Left lung (tissue), 4 donors: ENCODE measurements at regions not wholly inside any gene's neighbourhood (a gene's known extent, or its start where the extent isn't known, plus 50 kb on each side); places are given as distances from the start of the nearest gene placed in this dataset.

Source experiments
- ATAC-seq: fragments of 200-7000 bp; cut with Tn5 transposase; one replicate; pipeline ENCODE4 v1.9.1; 2020; ENCODE audit warnings: moderate library complexity
- DNase-seq, 4 donors: peaks; one replicate each; pipeline ENCODE4 v3.0.0-alpha.2; 2013 to 2020
- H3K27ac ChIP-seq, 2 donors: fragments of 200-600 bp; sonication (generic) in 1 of 2; one replicate each; pipeline versions ENCODE4 v1.5.0 to v1.8.0; 2020 to 2021
- H3K27me3 ChIP-seq, 2 donors: fragments of 200-600 bp; sonication (generic) in 1 of 2; one replicate each; pipeline versions ENCODE4 v1.5.0 to v1.8.0; 2020 to 2021
- H3K36me3 ChIP-seq, 2 donors: fragments of 200-600 bp; sonication (generic) in 1 of 2; one replicate each; pipeline versions ENCODE4 v1.5.0 to v1.8.0; 2020 to 2021
- H3K4me1 ChIP-seq, 2 donors: fragments of 200-600 bp; one replicate each; pipeline ENCODE4 v1.8.0; 2021
- H3K4me3 ChIP-seq, 2 donors: fragments of 200-600 bp; sonication (generic) in 1 of 2; one replicate each; pipeline versions ENCODE4 v1.5.0 to v1.8.0; 2020 to 2021; ENCODE audit warnings: mild to moderate bottlenecking in 1 of 2
- H3K9me3 ChIP-seq, 2 donors: fragments of 200-600 bp; sonication (generic) in 1 of 2; one replicate each; pipeline versions ENCODE4 v1.5.0 to v1.8.0; 2020 to 2021
- intact Hi-C, 2 donors: fragments of 100-400 bp; cut with DNase I; formaldehyde crosslinking; loops; one replicate each; pipeline versions ENCODE4 v1.11.2 to v1.14.2; 2022
- TF ChIP-seq, protein P1 (sequence below), 2 donors: fragments of 200-600 bp; sonication (generic) in 1 of 2; IDR thresholded peaks; one replicate each; pipeline versions ENCODE4 v1.5.0 to v1.8.0; 2021; ENCODE audit warnings: antibody characterized with exemption in 2 of 2
- donor health status: DM: no; HTN: yes; CAD: no.
- donor health status: DM: no; HTN: no; CAD: no.

DNA sequence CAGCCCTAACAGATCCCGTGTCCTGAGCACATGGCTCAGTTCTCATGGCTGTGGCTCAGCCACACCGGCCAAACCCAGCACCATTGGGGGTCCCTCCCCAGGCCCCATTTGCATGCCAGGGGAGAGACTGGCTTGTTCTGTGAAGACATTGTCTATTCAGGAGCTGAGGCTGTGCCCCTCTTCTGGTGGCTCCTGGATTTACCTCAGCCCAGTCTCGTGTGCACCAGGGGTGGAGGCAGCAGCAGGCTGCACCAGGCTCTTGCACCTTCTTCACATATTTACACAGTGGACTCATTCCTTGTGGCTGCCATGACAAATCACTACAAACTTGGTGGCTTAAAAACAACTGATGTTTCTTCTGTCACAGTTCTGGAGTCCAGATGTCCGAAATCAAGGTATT lies 92.4 kb upstream of the ITGA6 start:
- H3K27me3 ChIP-seq: no peaks in the 10 kb centered on the region
- DNase-seq (no peak), ATAC-seq (no peak)
- intact Hi-C loops: no loop called here
- no peaks in the 10 kb centered on the region for H3K9me3 ChIP-seq
- H3K4me1 ChIP-seq: peaks cover 3% of the 10 kb centered on the region in 2 donors
- TF ChIP-seq, protein P1, sequence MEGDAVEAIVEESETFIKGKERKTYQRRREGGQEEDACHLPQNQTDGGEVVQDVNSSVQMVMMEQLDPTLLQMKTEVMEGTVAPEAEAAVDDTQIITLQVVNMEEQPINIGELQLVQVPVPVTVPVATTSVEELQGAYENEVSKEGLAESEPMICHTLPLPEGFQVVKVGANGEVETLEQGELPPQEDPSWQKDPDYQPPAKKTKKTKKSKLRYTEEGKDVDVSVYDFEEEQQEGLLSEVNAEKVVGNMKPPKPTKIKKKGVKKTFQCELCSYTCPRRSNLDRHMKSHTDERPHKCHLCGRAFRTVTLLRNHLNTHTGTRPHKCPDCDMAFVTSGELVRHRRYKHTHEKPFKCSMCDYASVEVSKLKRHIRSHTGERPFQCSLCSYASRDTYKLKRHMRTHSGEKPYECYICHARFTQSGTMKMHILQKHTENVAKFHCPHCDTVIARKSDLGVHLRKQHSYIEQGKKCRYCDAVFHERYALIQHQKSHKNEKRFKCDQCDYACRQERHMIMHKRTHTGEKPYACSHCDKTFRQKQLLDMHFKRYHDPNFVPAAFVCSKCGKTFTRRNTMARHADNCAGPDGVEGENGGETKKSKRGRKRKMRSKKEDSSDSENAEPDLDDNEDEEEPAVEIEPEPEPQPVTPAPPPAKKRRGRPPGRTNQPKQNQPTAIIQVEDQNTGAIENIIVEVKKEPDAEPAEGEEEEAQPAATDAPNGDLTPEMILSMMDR (IDR thresholded peaks at IDR 0.05): no peak
- no peak overlapping the region for H3K27ac ChIP-seq
- H3K4me3 ChIP-seq: no peak overlapping the region
- no peaks in the 10 kb centered on the region for H3K36me3 ChIP-seq

DNA sequence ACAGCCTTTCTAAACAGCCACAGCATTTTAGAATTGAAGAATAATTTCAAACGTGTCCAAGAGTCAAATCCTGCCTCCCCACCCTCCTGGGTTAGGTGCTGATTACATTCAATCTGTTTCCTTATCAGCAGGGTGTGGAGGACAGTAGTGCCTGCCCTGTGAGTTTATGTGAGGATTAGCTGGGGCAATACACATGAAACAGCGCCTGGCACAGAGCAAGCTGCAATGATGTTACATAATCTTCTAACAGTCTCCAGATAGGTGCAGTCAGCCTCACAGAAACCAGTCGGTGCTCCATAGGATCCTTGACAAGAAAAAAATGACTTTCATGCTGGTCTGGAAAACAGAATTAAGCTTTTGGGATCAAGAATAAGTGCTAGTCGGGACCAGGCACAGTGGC lies 91.7 kb upstream of the ITGA6 start:
- H3K27ac ChIP-seq: no peak overlapping the region
- TF ChIP-seq, protein P1 (IDR thresholded peaks at IDR 0.05): no peak
- H3K4me1 ChIP-seq: peaks cover 3 to 8% of the 10 kb centered on the region in 2 donors
- DNase-seq (no peak), ATAC-seq (no peak)
- no peak overlapping the region for H3K4me3 ChIP-seq
- intact Hi-C loops: no loop called here
- H3K9me3 ChIP-seq: no peaks in the 10 kb centered on the region
- H3K36me3 ChIP-seq: no peaks in the 10 kb centered on the region
- H3K27me3 ChIP-seq: no peaks in the 10 kb centered on the region

DNA sequence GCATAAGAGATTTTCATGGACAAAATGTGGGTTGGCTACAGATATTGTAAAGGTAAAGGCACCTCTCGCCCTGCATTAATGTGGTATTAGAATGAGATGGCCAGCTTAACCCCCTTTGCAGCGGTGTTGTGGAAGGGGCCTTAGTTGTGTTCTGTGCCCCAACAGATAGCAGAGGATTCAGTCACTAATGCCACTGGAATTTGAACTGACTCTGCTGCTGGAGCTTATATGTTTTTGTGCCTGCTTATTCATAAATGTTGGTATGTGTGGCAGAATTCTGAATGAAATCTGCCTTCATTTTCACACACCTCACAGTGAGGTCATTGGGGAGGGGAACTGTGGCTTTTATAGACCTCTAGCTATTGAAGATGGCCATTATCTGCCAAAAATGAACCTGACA lies 90.7 kb upstream of the ITGA6 start:
- no peaks in the 10 kb centered on the region for H3K36me3 ChIP-seq
- DNase-seq (no peak), ATAC-seq (no peak)
- H3K27me3 ChIP-seq: no peaks in the 10 kb centered on the region
- intact Hi-C loops: no loop called here
- TF ChIP-seq, protein P1 (IDR thresholded peaks at IDR 0.05): no peak
- no peak overlapping the region for H3K27ac ChIP-seq
- H3K9me3 ChIP-seq: no peaks in the 10 kb centered on the region
- H3K4me3 ChIP-seq: no peak overlapping the region
- H3K4me1 ChIP-seq: peaks cover 3 to 9% of the 10 kb centered on the region in 2 donors

DNA sequence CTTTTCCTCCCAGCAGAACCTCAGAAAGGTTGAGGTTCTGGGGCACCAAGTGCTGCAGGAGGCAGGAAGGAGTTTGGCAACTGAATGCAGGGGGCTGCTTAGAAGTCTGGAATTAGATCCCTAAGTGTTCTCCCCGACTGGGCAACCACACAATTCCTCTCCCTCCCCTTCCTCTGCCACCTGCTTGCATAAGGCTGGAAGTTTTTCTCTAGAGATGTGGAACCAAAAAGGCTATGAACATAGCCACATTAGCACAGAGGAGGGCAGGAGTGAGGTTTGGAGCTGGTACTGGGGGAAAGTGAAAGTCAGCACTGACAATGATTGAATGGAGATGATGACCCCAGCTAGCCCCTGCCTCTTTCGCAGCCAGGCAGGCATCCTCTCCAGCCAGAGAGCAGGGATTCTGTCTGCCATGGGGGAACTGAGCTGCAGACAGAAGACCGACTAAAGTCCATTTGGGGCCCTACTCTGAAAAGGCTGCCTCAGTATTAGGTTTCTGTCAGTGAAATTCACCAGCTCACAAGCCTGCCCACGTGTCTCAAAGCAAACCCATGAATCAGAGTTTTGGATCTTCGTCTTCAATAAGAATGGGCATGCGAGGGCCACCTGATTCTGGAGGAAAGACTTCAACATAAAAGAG lies 87.9 kb upstream of the ITGA6 start:
- Histone ChIP-seq H3K9me3 (peaks cover 0 to 9% of the 10 kb centered on the region in 2 donors), H3K4me3 (no peak overlapping the region), H3K27me3 (no peaks in the 10 kb centered on the region), H3K4me1 (peaks cover 3 to 9% of the 10 kb centered on the region in 2 donors), H3K27ac (peak overlapping the region in 1 of 2 donors; percentile 42), H3K36me3 (no peaks in the 10 kb centered on the region)
- TF ChIP-seq, protein P1 (IDR thresholded peaks at IDR 0.05): no peak
- ATAC-seq: peak; percentile 32
- intact Hi-C loops: no loop called here
- DNase-seq: no peak

DNA sequence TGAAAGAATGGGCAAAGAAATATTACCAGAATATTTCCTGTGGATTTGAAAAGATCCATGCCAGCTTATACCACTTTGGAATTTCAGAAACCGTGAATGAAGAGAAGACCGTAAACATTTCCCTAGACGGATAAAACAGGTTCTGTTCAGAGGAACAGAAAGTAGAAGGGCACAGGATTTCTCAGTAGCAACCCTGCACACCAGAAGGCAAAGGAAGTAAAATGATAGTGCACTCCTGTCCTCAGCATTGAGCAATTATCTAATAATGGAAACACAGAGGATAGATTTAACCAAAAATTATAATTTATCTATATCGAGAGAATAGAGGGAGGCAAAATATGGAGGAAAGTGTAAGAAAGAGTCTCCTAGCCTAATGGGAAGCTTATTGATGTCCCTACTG lies 87.0 kb upstream of the ITGA6 start:
- TF ChIP-seq, protein P1 (IDR thresholded peaks at IDR 0.05): no peak
- peaks cover 3 to 9% of the 10 kb centered on the region in 2 donors for H3K4me1 ChIP-seq
- DNase-seq (no peak), ATAC-seq (peak; percentile 37)
- H3K27ac ChIP-seq: peak overlapping the region in 1 of 2 donors; percentile 74
- intact Hi-C loops: no loop called here
- H3K4me3 ChIP-seq: no peak overlapping the region
- H3K27me3 ChIP-seq: no peaks in the 10 kb centered on the region
- peaks cover 0 to 17% of the 10 kb centered on the region in 2 donors for H3K9me3 ChIP-seq
- no peaks in the 10 kb centered on the region for H3K36me3 ChIP-seq
